H54 (cell line): ENCODE measurements at regions not wholly inside any gene's neighbourhood (a gene's known extent, or its start where the extent isn't known, plus 50 kb on each side); places are given as distances from the start of the nearest gene placed in this dataset.
"Not testable (repeated sequence)": the region's sequence is repeated elsewhere in the genome, so short reads cannot be mapped to it uniquely, and the experiment has no call there.

Experiments
- DNase-seq: peaks from one replicate; pipeline ENCODE4 v3.0.0; 2011; ENCODE audit warnings: low spot score, mixed read lengths; ENCODE audit not compliant: insufficient read length
- FAIRE-seq: peaks from 3 replicates; lab custom pipeline; 2011; peaks lifted over from hg19 to GRCh38; lab: Jason Lieb, UNC
- POLR2A ChIP-seq: IDR thresholded peaks from 2 replicates; pipeline ENCODE4 v1.6.1; 2011; ENCODE audit warnings: low read depth, mild to moderate bottlenecking, low read length

DNA sequence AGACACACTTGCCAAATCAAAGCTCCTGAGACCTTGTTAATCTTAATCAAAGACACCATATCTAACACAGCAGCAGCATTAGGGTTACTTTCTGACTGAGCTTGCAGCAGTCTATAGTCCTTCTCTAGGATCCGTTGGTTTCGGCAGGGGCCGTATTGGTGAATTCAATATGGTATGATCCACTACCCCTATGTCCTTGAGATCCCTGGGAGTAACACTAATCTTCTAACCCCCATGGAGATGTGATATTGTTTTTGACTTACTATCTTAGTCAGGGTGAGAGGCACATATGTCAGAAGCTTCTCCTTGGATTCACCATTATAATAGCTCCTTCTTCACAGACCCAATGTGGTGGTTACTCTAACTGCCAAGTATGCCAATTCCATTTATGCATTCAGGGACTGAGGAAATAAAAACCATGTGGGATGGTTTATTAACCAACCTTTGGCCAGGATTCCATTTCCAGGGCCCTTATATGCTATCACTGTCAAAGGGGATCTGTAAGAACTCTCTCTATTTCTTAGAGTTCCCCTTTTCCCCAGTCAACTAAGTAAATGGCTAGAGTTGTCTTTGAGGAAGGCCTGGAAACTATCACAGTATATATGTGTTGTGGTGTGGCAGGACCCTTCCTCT lies 673.6 kb upstream of the USP24 start:
- FAIRE-seq, result no peak
- TF ChIP-seq POLR2A, result no peak

DNA sequence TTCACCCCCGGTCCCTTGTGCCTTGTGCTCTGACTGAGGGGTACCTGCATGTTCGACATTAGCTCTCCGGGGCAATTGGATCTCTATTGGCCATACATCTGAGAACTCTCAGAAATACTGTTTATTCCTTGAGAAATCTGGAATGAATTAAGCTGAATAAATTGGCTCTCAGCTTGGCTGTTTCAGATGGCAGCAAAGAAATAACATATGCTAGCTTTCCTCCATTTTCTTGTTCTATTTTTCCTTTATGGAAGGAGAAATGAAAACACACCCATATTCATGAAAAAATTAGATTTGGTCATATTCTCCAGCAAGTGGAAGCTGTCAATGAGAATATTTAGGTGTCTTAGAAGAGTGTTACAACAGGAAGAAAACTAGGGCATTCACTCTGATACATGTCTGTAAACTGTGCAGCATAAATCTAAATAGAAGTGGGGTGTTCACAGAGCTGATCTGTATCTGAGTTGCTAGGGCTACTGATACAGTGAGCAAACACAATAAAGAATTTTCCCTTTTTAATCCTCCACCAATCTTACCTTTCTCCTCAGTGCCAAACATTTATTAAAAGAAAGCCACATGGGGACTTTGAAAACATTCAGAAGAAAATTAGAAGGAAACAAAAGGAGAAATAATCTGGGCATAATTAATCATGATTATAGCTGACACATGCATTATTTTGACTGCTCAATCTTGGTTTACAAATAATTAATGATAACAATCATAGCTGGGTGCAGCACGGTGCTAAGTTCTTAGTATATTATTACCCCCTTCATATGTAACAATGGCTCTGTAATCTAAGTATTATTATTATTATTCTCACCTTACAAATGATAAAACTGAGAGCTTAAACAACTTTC lies 671.9 kb upstream of the USP24 start:
- FAIRE-seq (no peak), DNase-seq (no peak)
- no peak for TF ChIP-seq POLR2A

More for the DNA sequence above, 673.6 kb upstream of the USP24 start:
- no peak for DNase-seq

DNA sequence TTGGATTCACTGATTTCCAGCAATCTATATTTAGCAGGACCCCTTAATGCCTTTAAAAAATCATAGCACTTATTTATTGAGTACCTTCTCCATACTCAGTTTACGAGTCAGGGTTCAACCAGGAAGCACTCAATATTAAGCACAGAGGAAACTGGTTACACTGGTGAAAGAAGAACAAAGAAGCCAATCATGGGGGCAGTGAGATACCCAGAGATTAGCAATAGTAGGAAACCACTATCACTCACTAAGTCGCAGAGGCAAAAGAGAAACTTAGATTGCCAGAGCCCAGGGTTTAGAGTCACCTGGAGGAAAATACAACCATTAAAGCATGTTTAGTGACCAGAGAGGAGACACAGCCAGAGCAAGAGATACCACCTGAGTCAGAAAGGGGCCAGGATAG lies 670.5 kb upstream of the USP24 start:
- DNase-seq (no peak), FAIRE-seq (no peak)

DNA sequence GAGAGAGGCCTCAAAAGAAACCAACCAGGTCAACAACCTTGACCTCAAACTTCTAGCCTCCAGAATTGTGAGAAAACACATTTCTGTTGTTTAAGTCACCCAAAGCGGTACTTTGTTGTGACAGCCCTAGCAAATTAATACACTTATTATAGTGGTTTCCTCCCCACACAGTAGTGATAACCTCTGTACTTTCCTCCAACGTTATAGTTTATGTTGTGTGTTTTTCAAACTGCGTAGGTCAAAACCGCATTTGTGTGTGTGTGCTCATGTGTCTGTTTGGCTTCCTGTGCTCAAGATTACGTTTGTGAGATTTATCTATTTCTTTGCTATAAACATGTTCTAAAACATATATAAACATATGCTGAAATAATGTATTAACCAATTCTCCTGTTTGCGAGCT lies 667.8 kb upstream of the USP24 start:
- DNase-seq, result no peak
- no peak for FAIRE-seq
- TF ChIP-seq POLR2A, result no peak

More for the DNA sequence above, 670.5 kb upstream of the USP24 start:
- no peak for TF ChIP-seq POLR2A

DNA sequence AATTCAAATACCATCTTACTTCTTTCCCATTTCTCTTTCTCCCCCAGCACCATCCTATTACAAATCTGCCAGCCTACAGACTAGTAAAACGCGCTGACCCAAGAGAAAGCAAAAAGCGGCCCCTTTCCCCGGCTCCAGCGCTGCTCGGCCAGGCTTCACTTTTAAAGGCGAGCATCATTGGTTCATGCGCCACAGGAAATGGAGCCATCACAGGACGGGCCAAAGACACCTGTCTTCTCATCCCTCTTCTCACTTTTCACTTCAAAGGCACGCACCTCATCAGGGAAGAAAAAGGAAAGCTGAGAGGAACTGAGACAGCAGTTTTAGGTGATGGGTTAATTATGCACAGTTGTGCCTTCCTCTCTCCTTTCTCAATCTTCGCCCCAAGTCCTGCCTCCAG lies 664.2 kb upstream of the USP24 start:
- FAIRE-seq (no peak), DNase-seq (no peak)
- TF ChIP-seq POLR2A, result no peak

DNA sequence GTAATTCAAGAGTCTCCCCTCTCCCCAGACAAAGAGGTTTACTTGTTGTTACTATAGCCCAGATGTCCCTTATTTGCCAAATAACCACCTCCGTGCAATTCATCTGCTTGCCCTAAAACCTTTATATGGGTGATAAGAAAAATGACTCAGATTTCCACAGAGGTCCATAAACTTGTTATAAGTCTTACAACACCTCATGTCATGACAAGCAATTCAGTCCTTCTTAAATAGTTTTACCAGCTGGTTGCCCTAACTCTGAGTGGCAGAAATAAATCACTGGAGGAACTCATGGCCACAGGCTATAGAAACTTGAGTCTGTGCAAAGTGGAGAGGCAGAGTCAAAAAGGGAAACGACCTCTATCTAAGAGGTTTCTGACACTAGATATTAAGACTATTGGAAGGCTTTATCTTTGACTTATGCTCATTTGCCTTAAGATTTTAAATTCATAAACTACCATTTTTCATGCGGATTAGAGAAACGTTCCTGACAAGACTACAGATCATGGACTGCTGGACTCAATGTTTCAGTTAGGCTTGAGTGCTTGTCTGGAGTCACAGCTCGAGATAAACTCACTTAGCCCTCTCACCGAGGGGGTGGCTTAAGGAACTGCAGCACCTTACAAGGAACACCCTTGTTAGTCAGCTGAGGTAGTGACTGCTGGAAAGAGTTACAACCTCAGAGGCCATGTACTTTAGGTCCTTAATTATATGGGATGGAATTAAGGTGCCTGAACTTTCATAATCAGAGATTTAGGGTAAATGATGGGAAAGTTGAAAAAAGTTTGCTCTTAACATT lies 662.5 kb upstream of the USP24 start:
- no peak for TF ChIP-seq POLR2A
- FAIRE-seq (no peak), DNase-seq (no peak)

DNA sequence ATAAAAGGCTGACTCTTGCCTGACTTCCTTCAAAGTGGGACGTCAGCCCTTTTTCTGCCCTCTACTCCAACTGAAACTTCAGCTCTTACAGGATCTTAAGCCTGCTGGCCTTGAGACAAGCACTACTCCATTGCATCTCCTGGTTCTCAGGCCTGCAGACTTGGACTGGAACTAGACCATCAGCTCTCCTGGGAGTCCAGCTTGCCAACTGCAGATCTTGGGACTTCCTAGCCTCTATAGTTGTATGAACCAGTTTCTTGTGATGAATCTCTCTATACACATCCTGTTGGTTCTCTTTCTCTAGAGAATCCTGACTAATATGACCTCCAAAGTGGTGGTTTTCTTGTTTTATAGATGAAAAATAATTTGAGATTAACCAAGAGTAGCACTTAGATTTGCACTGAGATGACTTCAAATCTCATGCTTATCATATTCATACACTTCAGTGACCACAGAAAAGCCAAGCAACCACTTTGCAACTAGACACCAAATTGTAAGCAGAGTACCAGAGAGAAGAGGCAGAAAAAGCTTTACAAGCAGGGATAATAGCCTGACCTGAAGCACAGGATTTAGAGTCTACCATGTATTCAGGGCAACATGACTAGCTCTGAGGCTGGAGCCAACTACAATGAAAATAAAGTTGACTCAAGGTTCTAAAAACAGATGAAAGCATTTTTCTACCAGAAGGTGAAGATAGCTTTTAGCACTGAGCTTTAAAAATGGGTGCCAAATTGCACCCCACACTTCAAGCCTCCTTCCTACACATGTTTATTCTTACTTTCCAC lies 661.3 kb upstream of the USP24 start:
- DNase-seq (no peak), FAIRE-seq (no peak)
- no peak for TF ChIP-seq POLR2A

DNA sequence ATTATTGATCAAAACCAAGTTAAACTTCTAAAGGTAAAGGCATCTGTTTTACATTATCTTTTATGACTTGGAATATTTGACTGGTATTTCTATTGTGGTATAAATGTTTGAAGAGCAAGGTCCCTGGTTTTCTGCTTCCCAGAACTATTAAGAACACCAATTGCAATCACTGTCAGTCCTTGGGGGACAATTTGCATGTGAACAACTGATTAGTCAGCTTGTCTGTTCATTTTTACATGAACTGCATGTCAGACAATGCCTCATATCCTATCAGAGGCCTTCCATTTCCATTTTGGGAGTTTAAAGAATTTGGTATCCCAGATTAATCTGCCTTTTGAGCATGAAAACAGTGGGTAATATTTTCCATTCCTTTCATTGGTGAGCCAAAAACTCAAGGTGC lies 654.9 kb upstream of the USP24 start:
- no peak for FAIRE-seq
- TF ChIP-seq POLR2A, result no peak
- DNase-seq, result no peak

DNA sequence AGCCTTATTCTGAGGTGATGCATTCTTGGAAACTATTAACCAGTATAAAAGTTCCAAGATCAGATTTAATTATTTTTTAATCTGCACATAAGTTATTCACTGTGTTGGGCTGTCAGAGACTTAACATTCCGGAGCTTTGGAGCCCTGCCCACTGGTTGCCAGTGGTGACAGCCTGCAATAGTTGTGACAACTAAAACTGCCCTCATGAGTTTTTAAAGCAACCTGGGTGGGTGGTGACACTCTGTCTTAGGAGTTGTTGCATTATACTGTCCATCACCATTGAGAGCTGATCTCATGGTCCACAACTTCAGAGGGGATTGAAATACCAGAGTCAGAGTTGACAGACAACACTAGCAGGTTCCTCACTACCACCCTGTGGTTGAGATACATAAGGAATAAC lies 653.9 kb upstream of the USP24 start:
- FAIRE-seq (no peak), DNase-seq (no peak)
- TF ChIP-seq POLR2A, result no peak

DNA sequence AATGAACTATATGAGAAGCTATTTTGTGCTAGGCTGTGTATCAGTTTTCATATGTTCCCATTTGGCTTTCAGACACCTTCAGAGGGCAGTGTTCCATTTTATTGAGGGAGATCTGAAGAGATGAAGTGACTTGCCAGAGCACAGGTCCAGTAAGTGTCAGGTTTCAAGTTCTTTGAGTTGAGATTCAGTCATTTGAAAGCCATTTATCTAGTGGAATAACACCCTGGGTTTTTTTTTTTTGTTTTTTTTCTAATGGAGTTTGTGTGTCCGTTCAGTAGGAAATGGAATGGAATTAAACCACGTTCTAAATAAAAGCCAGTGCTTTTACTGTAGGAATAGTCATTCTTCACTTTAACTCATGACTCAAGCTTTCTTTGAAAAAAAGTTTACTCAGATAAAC lies 652.9 kb upstream of the USP24 start:
- no peak for DNase-seq
- FAIRE-seq, result no peak
- TF ChIP-seq POLR2A, result no peak

DNA sequence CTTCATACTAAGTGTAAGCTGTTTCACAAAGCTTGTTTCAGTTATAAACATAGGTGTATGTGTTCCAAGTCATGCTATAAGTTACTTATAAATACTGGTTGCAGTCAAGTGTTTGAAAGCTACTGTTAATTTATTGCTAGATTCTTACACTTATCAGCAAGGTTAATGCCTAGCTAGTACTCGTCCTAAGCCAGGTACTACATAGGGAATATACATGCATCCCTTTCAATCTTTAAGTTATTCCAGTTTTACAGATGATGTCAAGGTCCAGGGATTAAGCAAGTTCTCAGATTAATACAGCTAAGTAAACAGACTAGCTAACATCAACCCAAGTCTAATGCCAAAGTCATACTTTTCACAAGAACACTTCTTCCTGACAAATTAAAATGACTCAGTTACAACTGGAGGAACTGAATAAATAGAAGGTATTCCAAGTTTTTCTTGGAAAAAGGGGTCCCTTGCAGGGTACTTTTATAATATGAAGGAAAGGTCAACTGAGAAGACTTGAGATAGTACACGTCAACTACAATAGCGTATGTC lies 652.2 kb upstream of the USP24 start:
- TF ChIP-seq POLR2A, result no peak
- DNase-seq, result no peak
- no peak for FAIRE-seq

DNA sequence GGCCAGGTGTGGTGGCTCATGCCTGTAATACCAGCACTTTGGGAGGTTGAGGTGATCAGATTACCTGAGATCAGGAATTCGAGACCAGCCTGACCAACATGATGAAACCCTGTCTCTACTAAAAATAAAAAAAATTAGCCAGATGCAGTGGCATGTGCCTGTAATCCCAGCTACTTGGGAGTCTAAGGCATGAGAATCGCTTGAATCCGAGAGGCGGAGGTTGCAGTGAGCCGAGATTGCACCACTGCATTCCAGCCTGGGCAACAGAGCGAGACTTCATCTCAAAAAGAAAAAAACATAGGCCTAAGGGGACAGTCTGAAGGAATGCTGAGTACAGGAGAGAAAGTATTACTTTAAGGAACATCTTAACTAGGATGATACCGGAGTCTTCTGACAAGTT lies 650.6 kb upstream of the USP24 start:
- DNase-seq, FAIRE-seq: not testable (repeated sequence)

DNA sequence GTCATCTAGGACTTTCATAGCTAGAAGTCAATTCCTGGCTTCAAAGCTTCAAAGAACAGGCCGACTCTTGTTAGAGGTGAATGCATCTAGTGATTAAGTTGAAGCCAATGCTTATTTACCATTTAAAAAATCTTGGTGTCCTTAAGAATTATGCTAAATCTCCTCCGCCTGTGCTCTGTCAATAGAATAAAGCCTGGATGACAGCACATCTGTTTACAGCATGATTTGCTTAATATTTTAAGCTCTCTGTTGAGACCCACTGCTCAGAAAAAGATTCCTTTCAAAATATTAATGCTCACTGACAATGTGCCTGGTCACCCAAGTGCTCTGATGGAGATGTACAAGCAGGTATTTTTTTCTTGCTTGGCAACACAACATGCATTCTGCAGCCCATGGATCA lies 649.1 kb upstream of the USP24 start:
- no peak for TF ChIP-seq POLR2A
- no peak for DNase-seq
- no peak for FAIRE-seq

DNA sequence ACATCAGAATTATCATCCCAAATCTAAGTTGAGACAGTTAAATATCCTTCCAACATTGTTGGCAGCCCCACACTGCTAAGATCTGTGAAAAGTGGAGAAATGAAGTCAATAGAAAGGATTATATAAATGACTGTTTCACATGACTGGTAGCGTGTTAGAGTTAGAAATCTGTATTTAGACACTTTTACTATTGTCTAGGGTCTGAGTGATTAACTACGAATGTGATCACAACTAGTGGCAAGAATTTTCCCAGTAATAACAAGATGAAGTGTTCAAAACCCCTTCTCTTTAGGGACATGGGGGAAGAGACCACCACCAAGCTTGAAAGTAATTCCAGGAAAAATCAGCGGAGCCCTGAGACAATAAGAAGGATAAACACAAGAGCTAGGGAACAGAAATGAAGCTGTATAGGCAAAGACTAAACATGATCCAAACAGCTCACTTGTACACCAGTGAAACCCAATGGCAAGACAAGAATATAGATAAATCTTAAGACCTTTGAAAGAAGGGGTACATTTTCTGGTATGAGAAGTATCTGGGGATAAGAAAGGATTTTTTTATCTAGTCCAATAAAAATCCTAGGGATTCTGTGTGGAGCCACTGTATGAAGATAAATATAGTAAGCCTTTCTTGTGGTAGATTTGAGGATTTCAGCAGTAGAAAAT lies 646.6 kb upstream of the USP24 start:
- FAIRE-seq (no peak), DNase-seq (no peak)
- TF ChIP-seq POLR2A, result no peak
